ENCODE measurements at regions not wholly inside any gene's neighbourhood (a gene's known extent, or its start where the extent isn't known, plus 50 kb on each side); places are given as distances from the start of the nearest gene placed in this dataset.

GRCh38 chr1:240001177-240001740, 90.4 kb upstream of the FMN2 start:
- no peak for TF ChIP-seq CTCF (IDR thresholded peaks at IDR 0.05)
- TF ChIP-seq REST (IDR thresholded peaks at IDR 0.05; ENCODE audit: insufficient read depth in 1 of 2, low read depth in 2 of 2, low read length in 1 of 2): no peak
